ENCODE measurements at regions not wholly inside any gene's neighbourhood (a gene's known extent, or its start where the extent isn't known, plus 50 kb on each side); places are given as distances from the start of the nearest gene placed in this dataset.

- TF ChIP-seq, protein P1, sequence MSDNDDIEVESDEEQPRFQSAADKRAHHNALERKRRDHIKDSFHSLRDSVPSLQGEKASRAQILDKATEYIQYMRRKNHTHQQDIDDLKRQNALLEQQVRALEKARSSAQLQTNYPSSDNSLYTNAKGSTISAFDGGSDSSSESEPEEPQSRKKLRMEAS (IDR thresholded peaks at IDR 0.05; ENCODE audit: low read depth, low read length) = no peak
- TF ChIP-seq POLR2A (IDR thresholded peaks at IDR 0.05; ENCODE audit: extremely low read depth, insufficient read length) = no peak
- TF ChIP-seq CTCF (IDR thresholded peaks at IDR 0.05; ENCODE audit: low read depth, low read length) = no peak
- no peak for TF ChIP-seq MYC (IDR thresholded peaks at IDR 0.05; ENCODE audit: low read depth, low read length)
- DNase-seq (ENCODE audit: low read depth) = no peak
- no peak overlapping the region for H3K4me3 ChIP-seq (ENCODE audit: low read depth, low read length)
Measured at GRCh38 chr22:48980409-48980808, 847.3 kb downstream of the BRD1 start.

- H3K4me3 ChIP-seq (ENCODE audit: low read depth, low read length) = no peak overlapping the region
- TF ChIP-seq POLR2A (IDR thresholded peaks at IDR 0.05; ENCODE audit: extremely low read depth, insufficient read length) (no peak), MYC (IDR thresholded peaks at IDR 0.05; ENCODE audit: low read depth, low read length) (no peak), CTCF (IDR thresholded peaks at IDR 0.05; ENCODE audit: low read depth, low read length) (no peak)
- TF ChIP-seq, protein P1 (IDR thresholded peaks at IDR 0.05; ENCODE audit: low read depth, low read length) = no peak
- peak; percentile 22 for DNase-seq (ENCODE audit: low read depth)
Measured at GRCh38 chr22:48979482-48979881, 848.2 kb downstream of the BRD1 start.

- no peak for DNase-seq (ENCODE audit: low read depth)
- no peak overlapping the region for H3K4me3 ChIP-seq (ENCODE audit: low read depth, low read length)
- TF ChIP-seq CTCF (IDR thresholded peaks at IDR 0.05; ENCODE audit: low read depth, low read length) (no peak), MYC (IDR thresholded peaks at IDR 0.05; ENCODE audit: low read depth, low read length) (no peak), POLR2A (IDR thresholded peaks at IDR 0.05; ENCODE audit: extremely low read depth, insufficient read length) (no peak)
- TF ChIP-seq, protein P1 (IDR thresholded peaks at IDR 0.05; ENCODE audit: low read depth, low read length) = no peak
Measured at GRCh38 chr22:48976556-48977535, 850.8 kb downstream of the BRD1 start.

DNA sequence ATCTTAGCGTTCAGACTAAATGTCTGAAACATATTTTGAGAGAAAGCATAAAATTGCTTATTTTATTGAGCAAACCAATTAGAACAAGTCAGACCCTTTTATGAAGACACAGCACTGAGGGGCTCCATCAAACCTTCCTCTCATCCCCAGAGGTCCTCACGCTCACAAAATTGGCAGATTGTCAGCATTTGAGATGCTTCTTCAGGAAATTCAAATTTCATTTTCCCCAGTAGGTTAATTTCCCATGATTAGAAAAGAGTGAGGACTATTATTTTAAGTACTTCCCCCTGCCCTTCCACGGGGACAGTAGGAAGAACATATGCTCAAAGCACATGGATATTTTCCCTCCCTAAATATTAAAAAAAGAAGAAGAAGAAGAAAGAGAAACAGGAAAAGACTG, 851.8 kb downstream of the BRD1 start:
- DNase-seq (ENCODE audit: low read depth) = no peak
- H3K4me3 ChIP-seq (ENCODE audit: low read depth, low read length) = no peak overlapping the region
- TF ChIP-seq MYC (IDR thresholded peaks at IDR 0.05; ENCODE audit: low read depth, low read length) (no peak), CTCF (IDR thresholded peaks at IDR 0.05; ENCODE audit: low read depth, low read length) (no peak)
- TF ChIP-seq, protein P1 (IDR thresholded peaks at IDR 0.05; ENCODE audit: low read depth, low read length) = no peak

DNA sequence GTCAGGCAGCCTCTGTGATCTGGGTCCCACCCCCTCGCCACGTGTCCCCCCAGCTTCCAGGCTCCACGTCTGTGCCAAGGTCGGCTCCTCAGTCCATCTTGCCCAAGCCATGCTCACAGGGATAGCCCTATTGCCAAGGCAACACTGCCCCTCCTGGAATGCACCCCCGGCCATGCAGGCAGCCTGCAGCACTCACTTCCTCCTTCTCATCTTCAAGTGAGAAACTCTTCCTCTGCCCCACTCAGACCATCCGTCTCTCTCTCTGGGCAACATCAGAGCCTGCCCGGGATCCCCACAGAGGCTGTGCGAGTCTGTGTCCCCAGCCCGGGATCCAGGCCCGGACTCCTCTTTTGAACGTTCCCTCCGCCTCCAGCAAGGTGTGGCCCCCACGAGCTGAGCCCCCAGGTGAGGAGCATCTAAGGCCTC, 852.3 kb downstream of the BRD1 start:
- no peak overlapping the region for H3K4me3 ChIP-seq (ENCODE audit: low read depth, low read length)
- no peak for DNase-seq (ENCODE audit: low read depth)
- TF ChIP-seq POLR2A (IDR thresholded peaks at IDR 0.05; ENCODE audit: extremely low read depth, insufficient read length) = no peak
- TF ChIP-seq CTCF (IDR thresholded peaks at IDR 0.05; ENCODE audit: low read depth, low read length) = no peak
- TF ChIP-seq, protein P1 (IDR thresholded peaks at IDR 0.05; ENCODE audit: low read depth, low read length) = no peak

Measured in NB4 (cell line).